Kasumi-1 (cell line): ENCODE measurements at regions not wholly inside any gene's neighbourhood (a gene's known extent, or its start where the extent isn't known, plus 50 kb on each side); places are given as distances from the start of the nearest gene placed in this dataset.

Experiments
- DNase-seq, 2 experiments: peaks; one replicate each; lab custom pipeline; 2025; lab: John Stamatoyannopoulos, UW

DNA sequence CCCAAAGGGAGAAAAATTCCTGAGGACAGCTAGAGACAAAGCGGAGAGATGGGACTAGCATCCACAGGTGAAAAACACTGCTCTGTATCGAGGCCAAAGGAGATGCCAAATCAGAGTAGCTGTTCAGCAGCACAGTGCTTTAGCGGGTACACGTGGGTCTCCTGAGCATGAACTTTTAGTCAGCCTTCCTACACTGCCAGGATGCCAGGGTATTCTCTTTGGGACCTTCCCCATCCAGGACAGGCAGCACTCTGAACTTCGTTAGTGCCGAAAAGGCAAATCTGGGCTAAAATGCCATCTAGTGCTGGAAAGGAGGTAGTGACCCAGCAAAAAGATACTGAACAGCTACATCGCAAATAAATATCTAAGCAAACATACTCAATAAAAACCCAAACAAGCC is 64.9 kb downstream of the C6orf58 start:
- peak; percentile 40 to 58 for DNase-seq
